HUES48 (cell line): ENCODE measurements at regions not wholly inside any gene's neighbourhood (a gene's known extent, or its start where the extent isn't known, plus 50 kb on each side); places are given as distances from the start of the nearest gene placed in this dataset.
"Not testable (repeated sequence)": the region's sequence is repeated elsewhere in the genome, so short reads cannot be mapped to it uniquely, and the experiment has no call there.

ENCODE experiments used
- H3K27ac ChIP-seq: one replicate; pipeline ENCODE4 v1.7.0; 2013; ENCODE audit warnings: low read depth, low read length, inconsistent platforms
- H3K27me3 ChIP-seq: 2 replicates; pipeline ENCODE4 v1.6.1; 2013; ENCODE audit warnings: mild to moderate bottlenecking, low read length; ENCODE audit not compliant: control insufficient read depth, insufficient read depth
- H3K36me3 ChIP-seq: 2 replicates; pipeline ENCODE4 v1.6.1; 2013; ENCODE audit warnings: low read length; ENCODE audit not compliant: control insufficient read depth, insufficient read depth
- H3K4me1 ChIP-seq: 2 replicates; pipeline ENCODE4 v1.6.1; 2013; ENCODE audit warnings: mild to moderate bottlenecking, low read length; ENCODE audit not compliant: control insufficient read depth, insufficient read depth
- H3K4me3 ChIP-seq: 2 replicates; pipeline ENCODE4 v1.5.1; 2013; ENCODE audit warnings: mild to moderate bottlenecking, low read depth, low read length
- H3K9ac ChIP-seq: 2 replicates; pipeline ENCODE4 v1.6.1; 2013; ENCODE audit warnings: mild to moderate bottlenecking, low read depth, low read length, moderate library complexity
- H3K9me3 ChIP-seq: 2 replicates; pipeline ENCODE4 v1.6.1; 2013; ENCODE audit warnings: low read length; ENCODE audit not compliant: control insufficient read depth, insufficient read depth

DNA sequence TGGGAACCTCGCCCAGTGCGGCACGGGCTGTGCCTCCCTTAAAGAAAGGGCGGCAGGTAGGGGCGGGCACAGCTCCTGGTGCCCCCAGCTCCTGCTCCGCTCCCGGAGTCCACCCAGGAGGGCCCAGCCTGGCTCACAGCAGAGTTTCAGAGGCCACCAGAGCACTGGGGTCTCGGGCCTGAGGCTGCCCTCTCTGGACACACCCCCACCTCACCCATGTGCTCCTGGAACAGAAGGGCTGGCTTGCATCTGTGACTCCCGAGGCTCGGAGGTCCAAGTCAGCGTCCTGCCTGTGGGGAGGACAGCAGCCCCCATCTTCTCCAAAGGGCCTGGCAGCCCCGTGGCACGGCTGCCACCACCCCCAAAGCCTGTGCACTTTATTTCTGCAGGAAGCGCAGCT, 62.7 kb downstream of the RBFOX3 start:
- Histone ChIP-seq H3K4me1 (peaks cover 6% of the 10 kb centered on the region; the same call in 1 of the 2 replicates), H3K4me3 (no peak overlapping the region), H3K27ac (no peak overlapping the region), H3K9ac (no peak overlapping the region), H3K36me3 (no peaks in the 10 kb centered on the region), H3K9me3 (peaks cover 9% of the 10 kb centered on the region; the same call in 1 of the 2 replicates), H3K27me3 (no peaks in the 10 kb centered on the region)

GRCh38 chr17:79547586-79547985, 63.3 kb downstream of the RBFOX3 start:
- no peaks in the 10 kb centered on the region for H3K36me3 ChIP-seq
- no peak overlapping the region for H3K9ac ChIP-seq
- H3K4me3 ChIP-seq, result no peak overlapping the region
- H3K27me3 ChIP-seq, result no peaks in the 10 kb centered on the region
- H3K9me3 ChIP-seq, result peaks cover 4% of the 10 kb centered on the region; the same call in 1 of the 2 replicates
- peaks cover 6% of the 10 kb centered on the region; the same call in 1 of the 2 replicates for H3K4me1 ChIP-seq
- no peak overlapping the region for H3K27ac ChIP-seq

- not testable (repeated sequence) for H3K4me1 ChIP-seq, H3K4me3 ChIP-seq, H3K27ac ChIP-seq, H3K9me3 ChIP-seq, H3K9ac ChIP-seq, H3K27me3 ChIP-seq, H3K36me3 ChIP-seq
These were observed 63.7 kb downstream of the RBFOX3 start for GRCh38 chr17:79547171-79547570.

DNA sequence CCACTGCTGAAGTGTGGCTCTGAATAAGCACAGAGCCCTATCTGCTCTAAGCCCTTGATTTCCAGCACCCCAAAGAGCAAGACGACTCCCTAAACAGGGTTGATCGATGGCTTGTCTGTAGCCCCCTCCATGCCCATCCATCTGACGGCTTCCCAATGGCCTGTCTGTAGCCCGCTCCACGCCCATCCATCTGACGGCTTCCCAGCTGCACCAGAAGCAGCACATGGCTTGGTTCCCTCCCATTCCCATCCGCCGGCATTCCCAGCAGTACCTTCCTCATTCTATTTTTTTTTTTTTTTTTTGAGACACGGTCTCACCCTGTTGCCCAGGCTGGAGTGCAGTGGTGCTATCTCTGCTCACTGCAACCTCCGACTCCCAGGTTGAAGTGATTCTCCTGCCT, 64.5 kb downstream of the RBFOX3 start:
- Histone ChIP-seq H3K36me3 (no peaks in the 10 kb centered on the region), H3K4me1 (peaks cover 6% of the 10 kb centered on the region; the same call in 1 of the 2 replicates), H3K27me3 (no peaks in the 10 kb centered on the region), H3K4me3 (no peak overlapping the region), H3K27ac (no peak overlapping the region), H3K9me3 (no peaks in the 10 kb centered on the region), H3K9ac (no peak overlapping the region)

DNA sequence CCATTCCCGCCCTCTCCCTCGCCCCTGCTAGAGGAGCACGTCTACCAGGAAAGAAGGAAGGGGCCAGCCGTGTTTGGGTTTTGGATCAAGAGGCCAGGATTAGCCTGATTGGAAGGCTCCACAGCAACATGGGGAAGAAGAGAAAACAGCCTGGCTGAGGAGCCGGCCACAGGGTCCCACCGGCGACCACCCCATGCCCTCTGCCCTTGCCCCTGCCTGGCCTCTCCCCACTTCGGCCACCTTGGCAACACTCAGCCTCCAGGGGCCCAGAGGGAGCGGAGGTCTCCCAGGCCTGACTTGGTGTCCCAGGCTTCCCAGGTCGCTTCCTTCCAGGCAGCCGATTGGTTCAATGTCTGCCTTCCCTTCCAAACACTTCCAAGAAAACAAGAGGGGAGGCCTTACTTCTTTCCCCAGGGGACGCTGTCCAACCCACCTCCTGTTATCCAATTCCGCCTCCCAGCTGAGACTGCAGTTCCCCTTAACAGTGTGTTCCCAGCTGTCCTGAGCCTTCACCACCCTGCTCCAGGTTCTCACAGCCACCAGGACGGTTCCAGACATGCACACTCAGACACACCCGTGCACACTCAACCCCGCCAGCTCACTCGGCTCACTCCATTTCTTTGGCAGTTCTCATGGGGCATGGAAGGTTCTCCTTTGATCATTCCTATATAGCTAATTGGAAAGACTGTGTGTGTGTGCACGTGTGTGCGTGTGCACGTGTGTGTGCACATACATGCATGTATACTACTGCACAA, 65.4 kb downstream of the RBFOX3 start:
- H3K27ac ChIP-seq, result no peak overlapping the region
- no peak overlapping the region for H3K9ac ChIP-seq
- H3K9me3 ChIP-seq, result no peaks in the 10 kb centered on the region
- H3K36me3 ChIP-seq, result no peaks in the 10 kb centered on the region
- H3K4me1 ChIP-seq, result peaks cover 6% of the 10 kb centered on the region; the same call in 1 of the 2 replicates
- H3K27me3 ChIP-seq, result no peaks in the 10 kb centered on the region
- no peak overlapping the region for H3K4me3 ChIP-seq

GRCh38 chr17:79544142-79544914, 66.5 kb downstream of the RBFOX3 start:
- Histone ChIP-seq H3K27ac (no peak overlapping the region), H3K4me1 (peaks cover 4% of the 10 kb centered on the region; the same call in 1 of the 2 replicates), H3K27me3 (no peaks in the 10 kb centered on the region), H3K9me3 (no peaks in the 10 kb centered on the region), H3K36me3 (no peaks in the 10 kb centered on the region), H3K9ac (no peak overlapping the region), H3K4me3 (no peak overlapping the region)

DNA sequence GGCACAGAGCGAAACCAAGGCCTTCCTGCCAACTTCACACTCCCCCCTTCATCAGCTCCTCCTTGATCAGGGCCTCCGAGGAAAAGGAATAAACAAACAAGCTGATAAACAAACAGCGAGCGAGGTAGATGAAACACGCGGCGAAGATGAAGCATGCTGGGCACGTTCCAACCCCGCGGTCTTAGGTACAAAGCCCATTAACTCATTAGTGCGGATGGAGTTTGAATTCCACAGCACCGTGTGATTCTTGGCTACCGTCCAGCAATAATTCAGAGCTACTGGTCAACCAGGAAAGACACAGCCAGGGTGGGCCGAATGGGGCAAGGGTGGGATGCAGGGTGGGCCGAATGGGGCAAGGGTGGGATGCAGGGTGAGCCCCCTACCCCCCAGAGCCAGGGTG, 67.3 kb downstream of the RBFOX3 start:
- Histone ChIP-seq H3K9ac (no peak overlapping the region), H3K4me3 (no peak overlapping the region), H3K27ac (no peak overlapping the region), H3K36me3 (no peaks in the 10 kb centered on the region), H3K27me3 (no peaks in the 10 kb centered on the region), H3K9me3 (no peaks in the 10 kb centered on the region), H3K4me1 (no peaks in the 10 kb centered on the region)

GRCh38 chr17:79542718-79543117, 68.1 kb downstream of the RBFOX3 start:
- Histone ChIP-seq H3K27me3 (no peaks in the 10 kb centered on the region), H3K4me3 (no peak overlapping the region), H3K27ac (no peak overlapping the region), H3K9ac (no peak overlapping the region), H3K36me3 (no peaks in the 10 kb centered on the region), H3K4me1 (no peaks in the 10 kb centered on the region), H3K9me3 (no peaks in the 10 kb centered on the region)

- H3K9me3 ChIP-seq, result no peaks in the 10 kb centered on the region
- H3K9ac ChIP-seq, result no peak overlapping the region
- H3K36me3 ChIP-seq, result no peaks in the 10 kb centered on the region
- H3K4me1 ChIP-seq, result no peaks in the 10 kb centered on the region
- H3K4me3 ChIP-seq, result no peak overlapping the region
- no peaks in the 10 kb centered on the region for H3K27me3 ChIP-seq
- no peak overlapping the region for H3K27ac ChIP-seq
These were observed 69.6 kb downstream of the RBFOX3 start for GRCh38 chr17:79541056-79541850.

GRCh38 chr17:79539944-79540705, 70.7 kb downstream of the RBFOX3 start:
- Histone ChIP-seq H3K27ac (no peak overlapping the region), H3K36me3 (no peaks in the 10 kb centered on the region), H3K4me1 (no peaks in the 10 kb centered on the region), H3K4me3 (no peak overlapping the region), H3K9ac (no peak overlapping the region), H3K9me3 (no peaks in the 10 kb centered on the region), H3K27me3 (no peaks in the 10 kb centered on the region)
